T-cell (primary cell): ENCODE measurements at regions not wholly inside any gene's neighbourhood (a gene's known extent, or its start where the extent isn't known, plus 50 kb on each side); places are given as distances from the start of the nearest gene placed in this dataset.

ENCODE experiments used
- ATAC-seq, 4 experiments: fragments of 200-7000 bp in 3 of 4; fragments of 150-1000 bp in 1 of 4; cut with Tn5 transposase; replicated peaks in 1 of 4; 1 replicate in 3 of 4; 2 replicates in 1 of 4; pipeline ENCODE4 v1.10.0; 2021; ENCODE audit warnings: moderate library complexity in 3 of 4, mild to moderate bottlenecking in 2 of 4, moderate number of reproducible peaks in 1 of 4
- CTCF ChIA-PET, 2 donors: fragments of 300-600 bp; sonication (Branson Sonifier 250); formaldehyde crosslinking; loops; one replicate each; lab custom pipeline; 2022; ENCODE audit warnings: antibody characterized with exemption in 2 of 2; lab: Charles Lee
- POLR2A ChIA-PET, 2 donors: fragments of 300-600 bp; sonication (Branson Sonifier 250); formaldehyde crosslinking; loops; one replicate each; lab custom pipeline; 2022; ENCODE audit warnings: antibody characterized with exemption in 2 of 2; lab: Charles Lee
- DNase-seq, 35 experiments: peaks; one replicate each; pipeline versions ENCODE4 v3.0.0 to v3.0.0-alpha.2; 2013 to 2023
- H3K27ac ChIP-seq: one replicate; pipeline ENCODE4 v1.5.1; 2013; ENCODE audit warnings: low read length
- H3K27me3 ChIP-seq, 2 experiments: replicated peaks in 1 of 2; 1 replicate in 1 of 2; 2 replicates in 1 of 2; pipeline versions ENCODE4 v1.6.1 to v1.7.0; 2013; ENCODE audit warnings: low read length in 1 of 2, mixed read lengths in 1 of 2; ENCODE audit not compliant: control insufficient read depth in 2 of 2, insufficient read depth in 2 of 2; ENCODE audit errors: extremely low read depth in 1 of 2
- H3K36me3 ChIP-seq, 2 donors: 1 replicate in 1 of 2; 2 replicates in 1 of 2; pipeline versions ENCODE4 v1.6.1 to v1.7.0; 2013; ENCODE audit warnings: low read length in 1 of 2; ENCODE audit not compliant: control insufficient read depth in 2 of 2, insufficient read depth in 1 of 2; ENCODE audit errors: extremely low read depth in 1 of 2
- H3K4me1 ChIP-seq, 2 experiments: 1 replicate in 1 of 2; 2 replicates in 1 of 2; pipeline versions ENCODE4 v1.6.1 to v1.7.0; 2013; ENCODE audit warnings: low read length in 2 of 2, mixed read lengths in 1 of 2; ENCODE audit not compliant: insufficient read depth in 2 of 2, control insufficient read depth in 1 of 2; ENCODE audit errors: extremely low read depth in 1 of 2
- H3K4me3 ChIP-seq, 2 donors: 1 replicate in 1 of 2; 2 replicates in 1 of 2; pipeline versions ENCODE4 v1.5.1 to v1.7.0; 2013; ENCODE audit warnings: mild to moderate bottlenecking in 2 of 2, low read length in 1 of 2, moderate library complexity in 1 of 2; ENCODE audit not compliant: control insufficient read depth in 1 of 2; ENCODE audit errors: extremely low read depth in 1 of 2
- H3K9me3 ChIP-seq: 2 replicates; pipeline ENCODE4 v1.7.0; 2013
- H3K27ac Mint-ChIP-seq, 2 donors: one replicate each; pipeline ENCODE4 v1.8.0; 2020 to 2021; ENCODE audit warnings: mild to moderate bottlenecking in 2 of 2, mixed read lengths in 2 of 2
- H3K27me3 Mint-ChIP-seq, 2 donors: one replicate each; pipeline ENCODE4 v1.8.0; 2021 to 2022; ENCODE audit warnings: mixed read lengths in 2 of 2
- H3K36me3 Mint-ChIP-seq: one replicate; pipeline ENCODE4 v1.8.0; 2021; ENCODE audit warnings: mixed read lengths
- H3K4me1 Mint-ChIP-seq, 3 donors: one replicate each; pipeline ENCODE4 v1.8.0; 2020 to 2022; ENCODE audit warnings: mixed read lengths in 3 of 3, mild to moderate bottlenecking in 1 of 3
- H3K4me3 Mint-ChIP-seq, 3 donors: one replicate each; pipeline ENCODE4 v1.8.0; 2020 to 2022; ENCODE audit warnings: mild to moderate bottlenecking in 3 of 3, mixed read lengths in 3 of 3, moderate library complexity in 3 of 3
- H3K9me3 Mint-ChIP-seq, 3 donors: one replicate each; pipeline ENCODE4 v1.8.0; 2020 to 2022; ENCODE audit warnings: mixed read lengths in 3 of 3
- WGBS: methylation state at CpG from one replicate; pipeline ENCODE4 v1.1.5; 2013; ENCODE audit warnings: missing lambda C conversion rate; ENCODE audit not compliant: insufficient coverage; 5-methylcytosine and 5-hydroxymethylcytosine counted together

DNA sequence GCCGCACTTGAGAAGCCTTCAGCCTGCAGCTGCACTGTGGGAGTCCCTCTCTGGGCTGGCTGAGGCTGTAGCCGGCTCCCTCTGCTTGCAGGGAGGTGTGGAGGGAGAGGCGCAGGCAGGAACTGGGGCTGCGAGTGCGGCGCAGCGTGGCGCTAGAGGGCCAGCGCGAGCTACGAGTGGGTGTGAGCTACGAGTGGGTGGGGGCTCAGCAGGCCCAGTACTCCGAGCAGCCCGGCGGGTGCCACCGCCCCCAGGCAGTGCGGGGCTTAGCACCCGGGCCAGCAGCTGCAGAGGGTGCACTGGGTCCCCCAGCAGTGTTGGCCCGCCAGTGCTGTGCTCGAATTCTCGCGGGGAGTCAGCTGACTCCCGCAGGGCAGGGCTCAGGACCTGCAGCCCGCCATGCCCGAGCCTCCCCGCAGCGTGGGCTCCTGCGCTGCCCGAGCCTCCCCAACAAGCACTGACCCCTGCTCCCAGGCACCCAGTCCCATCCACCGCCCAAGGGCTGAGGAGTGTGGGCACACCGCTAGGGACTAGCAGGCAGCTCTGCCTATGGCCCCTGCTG is 1620.1 kb downstream of the BRINP3 start:
- no peak overlapping the region for H3K27ac ChIP-seq
- DNase-seq (no peak), ATAC-seq (peak in 1 of 4 experiments; percentile 9)
- H3K36me3 ChIP-seq = no peaks in the 10 kb centered on the region
- CTCF ChIA-PET = no interaction called here
- Mint-ChIP-seq H3K36me3 (no peaks in the 10 kb centered on the region), H3K27ac (no peak overlapping the region), H3K4me3 (no peak overlapping the region), H3K9me3 (peaks cover 0 to 11% (median 8%) of the 10 kb centered on the region in 3 donors), H3K27me3 (no peaks in the 10 kb centered on the region), H3K4me1 (no peaks in the 10 kb centered on the region)
- no peaks in the 10 kb centered on the region for H3K27me3 ChIP-seq
- 89% methylated on average over 25 of the region's 31 CpGs for WGBS
- H3K9me3 ChIP-seq = no peaks in the 10 kb centered on the region
- H3K4me1 ChIP-seq = no peaks in the 10 kb centered on the region
- POLR2A ChIA-PET = no interaction called here
- no peak overlapping the region for H3K4me3 ChIP-seq

DNA sequence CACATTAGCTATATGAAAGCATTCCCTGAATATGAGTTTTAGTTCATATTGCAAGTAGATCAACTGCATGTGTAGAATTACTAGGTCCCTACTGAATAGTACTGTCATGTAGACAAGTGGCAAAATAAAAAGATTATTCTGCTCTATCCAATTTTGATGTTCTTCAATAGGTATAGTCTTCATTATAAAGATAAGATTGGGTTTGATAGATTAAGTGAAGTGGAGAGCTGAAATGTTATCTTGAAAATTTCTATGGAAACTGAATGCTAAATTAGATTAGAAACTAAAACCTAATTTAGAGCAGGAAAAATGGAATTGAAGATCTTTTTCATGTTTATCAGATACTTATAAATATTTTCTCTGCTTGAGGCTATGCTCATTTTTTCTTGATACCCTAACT is 1610.0 kb downstream of the BRINP3 start:
- ATAC-seq = no peak
- H3K27ac Mint-ChIP-seq = no peak overlapping the region

GRCh38 chr1:188871164-188871563 is 1606.5 kb downstream of the BRINP3 start:
- H3K36me3 Mint-ChIP-seq = no peaks in the 10 kb centered on the region
- no CpG with 5 or more reads among the region's 1 CpG for WGBS
- Histone ChIP-seq H3K4me3 (no peak overlapping the region), H3K9me3 (no peaks in the 10 kb centered on the region), H3K36me3 (no peaks in the 10 kb centered on the region), H3K27ac (no peak overlapping the region), H3K27me3 (no peaks in the 10 kb centered on the region), H3K4me1 (no peaks in the 10 kb centered on the region)
- H3K4me1 Mint-ChIP-seq = no peaks in the 10 kb centered on the region
- CTCF ChIA-PET = no interaction called here
- POLR2A ChIA-PET = no interaction called here
- no peak overlapping the region for H3K4me3 Mint-ChIP-seq
- H3K9me3 Mint-ChIP-seq = peaks cover 8 to 13% (median 9%) of the 10 kb centered on the region in 3 donors
- DNase-seq = no peak
- no peak for ATAC-seq
- H3K27ac Mint-ChIP-seq = no peak overlapping the region
- no peaks in the 10 kb centered on the region for H3K27me3 Mint-ChIP-seq

More for the DNA sequence above, 1610.0 kb downstream of the BRINP3 start:
- no peak for DNase-seq
- POLR2A ChIA-PET = interaction anchor here in 1 of 2 donors (0.6 kb wide), 1 partner anchor 41 kb away, joined by 3 read pairs; no protein-coding TSS in a partner anchor
- Histone ChIP-seq H3K4me1 (no peaks in the 10 kb centered on the region), H3K27ac (no peak overlapping the region), H3K27me3 (no peaks in the 10 kb centered on the region), H3K9me3 (no peaks in the 10 kb centered on the region), H3K4me3 (no peak overlapping the region), H3K36me3 (no peaks in the 10 kb centered on the region)
- CTCF ChIA-PET = no interaction called here
- no peaks in the 10 kb centered on the region for H3K4me1 Mint-ChIP-seq
- H3K36me3 Mint-ChIP-seq = no peaks in the 10 kb centered on the region
- H3K27me3 Mint-ChIP-seq = no peaks in the 10 kb centered on the region
- peaks cover 8 to 21% (median 13%) of the 10 kb centered on the region in 3 donors for H3K9me3 Mint-ChIP-seq
- no peak overlapping the region for H3K4me3 Mint-ChIP-seq

- H3K4me1 ChIP-seq = no peaks in the 10 kb centered on the region
- DNase-seq (no peak), ATAC-seq (no peak)
- Mint-ChIP-seq H3K4me3 (no peak overlapping the region), H3K27me3 (no peaks in the 10 kb centered on the region), H3K4me1 (no peaks in the 10 kb centered on the region), H3K27ac (no peak overlapping the region), H3K9me3 (peaks cover 10 to 12% (median 11%) of the 10 kb centered on the region in 3 donors), H3K36me3 (no peaks in the 10 kb centered on the region)
- H3K27me3 ChIP-seq = no peaks in the 10 kb centered on the region
- no peak overlapping the region for H3K4me3 ChIP-seq
- no peaks in the 10 kb centered on the region for H3K36me3 ChIP-seq
- POLR2A ChIA-PET = no interaction called here
- H3K27ac ChIP-seq = no peak overlapping the region
- CTCF ChIA-PET = no interaction called here
- H3K9me3 ChIP-seq = no peaks in the 10 kb centered on the region
- WGBS = no CpG with 5 or more reads among the region's 2 CpGs
These were observed 1605.3 kb downstream of the BRINP3 start for GRCh38 chr1:188872376-188872775.

GRCh38 chr1:188877668-188878067 is 1600.0 kb downstream of the BRINP3 start:
- POLR2A ChIA-PET = no interaction called here
- peaks cover 12 to 15% (median 14%) of the 10 kb centered on the region in 3 donors for H3K9me3 Mint-ChIP-seq
- DNase-seq (no peak), ATAC-seq (no peak)
- no peaks in the 10 kb centered on the region for H3K27me3 Mint-ChIP-seq
- Histone ChIP-seq H3K9me3 (no peaks in the 10 kb centered on the region), H3K36me3 (no peaks in the 10 kb centered on the region), H3K4me3 (no peak overlapping the region), H3K4me1 (no peaks in the 10 kb centered on the region), H3K27ac (no peak overlapping the region), H3K27me3 (no peaks in the 10 kb centered on the region)
- H3K36me3 Mint-ChIP-seq = no peaks in the 10 kb centered on the region
- no peak overlapping the region for H3K4me3 Mint-ChIP-seq
- H3K27ac Mint-ChIP-seq = no peak overlapping the region
- H3K4me1 Mint-ChIP-seq = no peaks in the 10 kb centered on the region
- no CpG with 5 or more reads among the region's 2 CpGs for WGBS
- CTCF ChIA-PET = no interaction called here

DNA sequence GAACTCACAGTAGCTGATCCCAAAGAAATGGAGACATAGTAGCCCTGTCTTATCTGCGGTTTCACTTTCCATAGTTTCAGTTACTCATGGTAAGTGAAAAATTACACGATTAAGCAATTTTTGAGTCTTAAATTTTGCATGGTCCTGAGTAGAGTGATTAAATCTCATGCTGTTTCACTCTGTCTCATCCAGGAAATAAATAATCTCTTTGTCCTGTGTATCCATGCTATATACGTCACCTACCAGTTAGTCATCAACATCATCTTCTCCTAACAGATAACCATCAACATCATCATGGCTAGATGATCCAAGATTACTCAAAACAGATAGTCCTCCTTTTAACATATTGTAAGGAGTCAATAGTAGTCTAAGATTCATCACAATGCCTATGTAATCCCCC is 1589.3 kb downstream of the BRINP3 start:
- no peaks in the 10 kb centered on the region for H3K27me3 Mint-ChIP-seq
- Histone ChIP-seq H3K4me3 (no peak overlapping the region), H3K4me1 (no peaks in the 10 kb centered on the region), H3K27me3 (no peaks in the 10 kb centered on the region), H3K27ac (no peak overlapping the region), H3K36me3 (no peaks in the 10 kb centered on the region), H3K9me3 (no peaks in the 10 kb centered on the region)
- DNase-seq = no peak
- ChIA-PET POLR2A (no interaction called here), CTCF (no interaction called here)
- H3K27ac Mint-ChIP-seq = no peak overlapping the region
- H3K9me3 Mint-ChIP-seq = peaks cover 15 to 28% (median 15%) of the 10 kb centered on the region in 3 donors
- no CpG with 5 or more reads among the region's 3 CpGs for WGBS
- no peaks in the 10 kb centered on the region for H3K36me3 Mint-ChIP-seq
- H3K4me3 Mint-ChIP-seq = no peak overlapping the region
- no peak for ATAC-seq
- H3K4me1 Mint-ChIP-seq = no peaks in the 10 kb centered on the region

DNA sequence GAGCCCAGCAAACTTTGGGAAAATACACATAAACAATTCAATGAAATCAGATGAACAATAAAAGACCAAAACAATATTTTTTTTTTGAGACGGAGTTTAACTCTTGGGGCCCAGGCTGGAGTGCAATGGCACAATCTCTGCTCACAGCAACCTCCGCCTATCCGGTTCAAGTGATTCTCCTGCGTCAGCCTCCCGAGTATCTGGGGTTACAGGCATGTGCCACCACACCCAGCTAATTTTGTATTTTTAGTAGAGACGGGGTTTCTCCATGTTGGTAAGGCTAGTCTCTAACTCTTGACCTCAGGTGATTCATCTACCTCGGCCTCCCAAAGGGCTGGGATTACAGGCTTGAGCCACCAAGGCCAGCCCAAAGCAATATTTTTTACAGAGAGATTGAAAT is 1588.5 kb downstream of the BRINP3 start:
- no peaks in the 10 kb centered on the region for H3K36me3 Mint-ChIP-seq
- ChIA-PET POLR2A (no interaction called here), CTCF (no interaction called here)
- H3K27ac Mint-ChIP-seq = no peak overlapping the region
- H3K9me3 Mint-ChIP-seq = peaks cover 14 to 22% (median 14%) of the 10 kb centered on the region in 3 donors
- no peaks in the 10 kb centered on the region for H3K4me1 Mint-ChIP-seq
- Histone ChIP-seq H3K36me3 (no peaks in the 10 kb centered on the region), H3K27me3 (no peaks in the 10 kb centered on the region), H3K4me1 (no peaks in the 10 kb centered on the region), H3K9me3 (no peaks in the 10 kb centered on the region), H3K27ac (no peak overlapping the region), H3K4me3 (no peak overlapping the region)
- no peak overlapping the region for H3K4me3 Mint-ChIP-seq
- DNase-seq = no peak
- no peaks in the 10 kb centered on the region for H3K27me3 Mint-ChIP-seq
- WGBS = 96% methylated on average over 4 of the region's 7 CpGs
- ATAC-seq = no peak
